OCI-LY7 (cell line): ENCODE measurements at regions not wholly inside any gene's neighbourhood (a gene's known extent, or its start where the extent isn't known, plus 50 kb on each side); places are given as distances from the start of the nearest gene placed in this dataset.

Experiments
- CTCF ChIP-seq: fragments of 200-600 bp; sonication (generic); conservative IDR thresholded peaks from 2 replicates; pipeline ENCODE4 v1.5.1; 2014; ENCODE audit warnings: mild to moderate bottlenecking, antibody characterized with exemption, low read length, moderate library complexity, mixed read lengths
- EZH2phosphoT487 ChIP-seq: fragments of 200-600 bp; sonication (generic); IDR thresholded peaks from 2 replicates; pipeline ENCODE4 v1.6.1; 2018; ENCODE audit warnings: low read depth, borderline replicate concordance, mild to moderate bottlenecking, mixed run types, antibody characterized with exemption, low read length, moderate library complexity, mixed read lengths

GRCh38 chr4:81527709-81528108 lies 56.0 kb upstream of the RASGEF1B start:
- no peak for TF ChIP-seq CTCF
- TF ChIP-seq EZH2phosphoT487, result no peak
